ENCODE measurements at regions not wholly inside any gene's neighbourhood (a gene's known extent, or its start where the extent isn't known, plus 50 kb on each side); places are given as distances from the start of the nearest gene placed in this dataset.
"Not testable (repeated sequence)": the region's sequence is repeated elsewhere in the genome, so short reads cannot be mapped to it uniquely, and the experiment has no call there.

DNA sequence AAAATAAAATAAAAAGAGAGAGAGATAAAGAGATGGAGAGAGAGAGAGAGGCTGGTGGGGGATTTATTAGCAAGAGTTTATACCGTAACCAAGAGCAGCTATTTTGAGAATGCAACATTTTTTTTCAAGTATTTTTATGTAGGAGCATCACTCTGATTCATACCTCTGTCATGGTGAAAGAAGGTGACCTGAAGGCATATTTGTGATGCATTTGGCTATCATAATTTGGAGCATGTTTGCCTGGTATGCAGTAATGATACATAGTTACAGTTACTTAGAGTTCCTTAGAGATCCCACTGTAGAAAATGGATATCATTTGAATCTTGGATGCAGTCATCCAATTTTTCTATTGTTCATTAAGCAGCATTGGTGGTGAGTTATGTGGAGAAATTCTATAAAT is 1472.4 kb downstream of the SI start:
- no peak for DNase-seq

DNA sequence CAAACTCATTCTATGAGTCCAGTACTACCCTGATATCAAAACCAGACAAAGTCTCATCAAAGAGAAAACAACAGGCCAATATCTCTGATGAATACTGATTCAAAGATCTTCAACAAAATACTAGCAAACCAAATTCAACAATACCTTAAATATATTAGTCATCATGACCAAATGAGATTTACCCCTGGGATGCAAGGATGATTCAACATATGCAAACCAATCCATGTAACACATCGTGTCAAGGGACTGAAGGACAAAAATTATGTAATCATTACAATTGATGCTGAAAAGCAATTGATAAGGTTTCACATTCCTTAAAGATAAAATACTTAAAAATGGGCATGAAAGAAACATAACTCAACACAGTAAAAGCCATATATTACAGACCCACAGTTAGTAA is 1476.9 kb downstream of the SI start:
- no peak for DNase-seq

GRCh38 chr3:163587342-163587741 is 1491.0 kb downstream of the SI start:
- no peak for DNase-seq

DNA sequence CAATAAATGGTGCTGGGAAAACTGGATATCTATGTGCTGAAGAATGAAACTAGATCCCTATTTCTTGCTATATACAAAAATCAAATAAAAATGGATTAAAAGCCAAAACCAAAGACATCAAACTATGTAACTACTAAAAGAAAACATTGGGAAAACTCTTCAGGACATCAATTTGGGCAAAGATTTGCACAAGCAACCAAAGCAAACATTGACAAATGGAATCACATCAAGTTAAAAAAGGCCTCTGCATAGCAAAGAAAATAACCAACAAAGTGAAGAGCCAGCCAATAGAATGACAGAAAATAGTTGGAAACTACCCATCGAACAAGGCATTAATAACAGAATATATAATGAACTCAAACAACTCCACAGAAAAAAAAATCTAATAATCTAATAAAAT is 1495.3 kb downstream of the SI start:
- DNase-seq, result no peak

- no peak for DNase-seq
These were observed 1501.0 kb downstream of the SI start for GRCh38 chr3:163577271-163577670.

DNA sequence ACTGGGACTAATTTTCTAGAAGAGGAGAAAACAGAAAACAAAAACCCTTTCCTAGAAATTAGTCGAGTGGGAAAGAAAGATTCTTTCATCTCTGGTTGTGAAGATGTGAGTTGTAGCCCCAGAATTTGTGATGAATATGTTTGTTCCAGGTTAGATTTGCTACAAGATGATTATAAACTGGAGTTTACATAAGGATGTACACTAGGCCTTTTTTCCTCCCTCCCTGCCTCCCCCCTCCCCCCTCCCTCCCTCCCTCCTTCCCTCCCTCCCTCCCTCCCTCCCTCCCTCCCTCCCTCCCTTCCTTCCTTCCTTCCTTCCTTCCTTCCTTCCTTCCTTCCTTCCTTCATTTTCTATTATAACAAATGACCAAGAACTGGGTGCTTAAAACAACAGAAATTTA is 1502.0 kb downstream of the SI start:
- DNase-seq, result no peak

DNA sequence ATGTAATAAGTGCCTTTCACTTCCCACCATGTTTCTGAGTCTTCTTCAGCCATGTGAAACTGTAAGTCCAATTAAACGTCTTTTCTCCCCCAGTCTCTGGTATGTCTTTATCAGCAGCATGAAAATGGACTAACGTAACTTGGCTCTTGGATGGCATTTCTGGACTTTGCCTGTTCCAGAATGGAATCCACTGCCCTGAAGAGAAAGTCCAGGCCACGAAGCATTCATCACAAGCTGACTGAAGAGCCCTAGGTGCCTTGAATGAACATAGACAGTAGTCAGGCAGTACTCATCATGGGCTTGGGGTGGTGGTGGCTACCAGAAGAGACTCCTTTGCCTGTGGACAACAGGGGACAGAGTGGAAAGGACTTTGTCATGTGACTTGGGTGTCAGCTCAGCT is 1505.0 kb downstream of the SI start:
- no peak for DNase-seq

GRCh38 chr3:163572856-163573255 is 1505.4 kb downstream of the SI start:
- no peak for DNase-seq

DNA sequence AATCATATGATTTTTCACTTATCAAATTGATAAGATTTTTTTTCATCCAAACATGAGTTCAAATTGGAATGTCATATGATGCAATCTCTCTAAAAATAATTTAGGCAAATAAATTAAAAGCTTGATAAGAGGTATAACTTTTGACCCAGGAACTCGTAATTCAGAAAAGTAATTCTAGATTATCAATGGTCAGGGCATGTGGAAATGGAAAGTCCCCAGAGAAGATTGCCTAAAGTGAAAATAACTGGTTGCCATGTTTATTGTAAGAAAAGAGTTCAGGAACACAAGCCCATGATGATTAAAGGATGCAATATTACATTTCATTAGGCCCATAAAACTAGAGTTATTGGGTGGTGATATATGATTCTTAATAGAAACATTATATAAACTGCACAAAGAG is 1514.8 kb downstream of the SI start:
- no peak for DNase-seq

DNA sequence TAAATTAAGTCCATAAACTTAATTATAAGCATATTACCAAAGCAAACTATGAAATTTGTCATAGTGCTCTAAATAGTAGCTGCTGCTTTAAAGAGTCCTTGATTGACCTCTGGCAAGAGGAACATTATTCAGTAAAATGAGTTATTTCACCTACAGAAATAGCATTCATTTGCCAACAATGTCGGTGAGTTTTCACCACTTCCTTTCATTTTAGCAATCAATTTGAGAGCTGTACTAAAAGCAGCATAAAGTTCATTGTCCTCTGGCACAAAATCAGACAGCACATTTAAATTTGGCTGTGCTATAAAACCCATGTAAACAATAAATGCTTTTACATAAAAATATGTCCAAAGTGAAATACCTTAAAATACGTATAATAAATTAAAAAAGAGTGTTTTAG is 1515.7 kb downstream of the SI start:
- DNase-seq, result no peak

DNA sequence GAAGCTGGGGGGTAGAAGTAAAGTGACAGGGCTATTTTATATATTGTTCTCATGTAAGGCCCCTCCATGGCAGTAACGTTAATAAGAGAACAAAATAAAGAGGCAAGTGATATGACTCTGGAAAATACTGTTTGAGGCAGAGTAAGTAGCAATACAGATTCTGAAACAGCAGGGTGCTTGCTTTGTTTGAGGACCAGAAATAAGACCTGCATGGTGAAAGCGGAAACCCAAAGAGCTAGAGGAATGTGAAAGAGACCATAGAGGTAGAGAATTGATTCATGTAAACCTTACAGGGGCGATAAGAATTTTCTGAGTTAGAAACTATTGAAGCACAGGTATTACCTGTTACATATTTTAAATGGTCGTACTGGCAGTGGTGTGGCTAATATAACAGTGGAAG is 1517.1 kb downstream of the SI start:
- DNase-seq, result no peak

DNA sequence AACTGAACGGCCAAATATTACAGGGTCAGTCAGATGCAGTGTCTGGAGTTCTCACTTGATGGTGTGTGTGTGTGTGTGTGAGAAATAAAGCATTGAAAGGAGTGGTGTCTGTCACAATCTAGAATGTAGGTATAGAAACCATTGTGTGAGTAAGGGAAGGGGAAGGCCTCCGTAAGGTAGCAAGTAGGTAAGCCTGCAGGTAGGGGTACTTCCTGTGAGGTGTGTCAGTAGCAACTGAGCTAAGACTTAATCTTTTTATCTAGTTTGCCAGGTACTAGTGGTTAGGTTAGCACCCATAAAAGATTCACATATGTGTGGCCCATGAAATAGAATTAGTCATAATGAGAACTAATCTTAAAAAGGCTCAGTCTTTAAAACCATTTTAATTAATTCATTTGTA is 1517.8 kb downstream of the SI start:
- DNase-seq, result no peak

DNA sequence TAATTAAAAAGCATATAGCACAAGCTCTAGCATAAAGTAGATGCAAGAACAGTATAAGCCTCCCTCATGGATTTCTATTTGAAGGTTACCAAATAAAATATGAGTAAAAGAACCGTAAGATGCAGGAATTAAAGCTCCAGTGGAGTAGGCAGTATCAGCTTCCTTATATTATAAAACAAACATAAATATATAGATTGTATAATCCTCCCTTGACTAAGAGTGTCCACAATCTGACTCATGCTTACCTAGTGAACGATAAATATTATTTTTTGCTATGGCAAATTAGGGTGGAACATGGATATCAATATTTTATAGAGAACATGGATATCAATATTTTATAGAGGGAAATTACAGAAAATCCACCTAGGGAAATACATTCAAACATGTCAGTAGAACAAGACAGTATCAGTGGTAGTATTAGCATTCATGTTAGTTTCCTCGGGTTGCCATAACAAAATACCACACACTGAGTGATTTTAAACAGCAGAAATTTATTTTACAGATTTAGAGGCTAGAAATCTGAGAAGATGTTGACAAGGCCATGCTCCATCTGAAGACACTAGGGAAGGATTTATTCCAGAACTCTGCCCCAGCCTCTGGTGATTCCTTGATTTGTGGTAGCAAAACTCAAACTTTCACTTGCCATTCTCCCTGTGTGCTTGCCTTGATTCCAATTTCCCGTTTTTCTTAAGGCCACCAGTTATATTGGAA is 1521.3 kb downstream of the SI start:
- no peak for DNase-seq

DNA sequence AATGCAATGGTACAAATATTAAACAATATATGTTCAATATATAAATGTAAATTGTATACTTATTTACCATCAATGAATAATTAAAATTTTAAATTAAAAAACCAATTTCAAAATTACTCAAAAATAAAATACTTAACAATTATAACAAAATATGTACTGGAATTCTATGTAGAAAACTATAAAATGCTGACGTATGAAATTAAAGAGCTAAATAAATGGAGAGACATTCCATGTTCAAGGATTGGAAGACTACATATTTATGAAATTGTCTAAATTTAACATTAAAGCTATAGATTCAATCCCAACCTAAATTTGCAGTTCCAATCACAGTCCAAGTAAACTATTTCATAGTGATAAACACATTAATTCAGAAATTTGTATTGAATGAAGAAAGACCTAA is 1522.4 kb downstream of the SI start:
- DNase-seq, result no peak

- DNase-seq, result no peak
These were observed 1525.7 kb downstream of the SI start for GRCh38 chr3:163552659-163552966.

DNA sequence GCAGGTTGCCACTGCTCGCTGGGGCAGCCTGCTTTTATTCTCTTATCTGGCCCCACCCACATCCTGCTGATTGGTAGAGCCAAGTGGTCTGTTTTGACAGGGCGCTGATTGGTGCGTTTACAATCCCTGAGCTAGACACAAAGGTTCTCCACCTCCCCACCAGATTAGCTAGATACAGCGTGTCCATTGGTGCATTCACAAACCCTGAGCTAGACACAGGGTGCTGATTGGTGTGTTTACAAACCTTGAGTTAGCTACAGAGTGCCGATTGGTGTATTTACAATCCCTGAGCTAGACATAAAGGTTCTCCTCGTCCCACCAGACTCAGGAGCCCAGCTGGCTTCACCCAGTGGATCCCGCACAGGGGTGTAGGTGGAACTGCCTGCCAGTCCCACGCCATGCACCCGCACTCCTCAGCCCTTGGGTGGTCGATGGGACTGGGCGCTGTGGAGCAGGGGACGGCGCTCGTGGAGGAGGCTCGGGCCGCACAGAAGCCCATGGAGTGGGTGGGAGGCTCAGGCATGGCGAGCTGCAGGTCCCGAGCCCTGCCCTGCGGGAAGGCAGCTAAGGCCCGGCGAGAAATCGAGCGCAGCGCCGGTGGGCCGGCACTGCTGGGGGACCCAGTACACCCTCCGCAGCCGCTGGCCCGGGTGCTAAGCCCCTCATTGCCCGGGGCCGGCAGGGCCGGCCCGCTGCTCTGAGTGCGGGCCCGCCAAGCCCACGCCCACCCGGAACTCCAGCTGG is 1526.2 kb downstream of the SI start:
- not testable (repeated sequence) for DNase-seq

DNA sequence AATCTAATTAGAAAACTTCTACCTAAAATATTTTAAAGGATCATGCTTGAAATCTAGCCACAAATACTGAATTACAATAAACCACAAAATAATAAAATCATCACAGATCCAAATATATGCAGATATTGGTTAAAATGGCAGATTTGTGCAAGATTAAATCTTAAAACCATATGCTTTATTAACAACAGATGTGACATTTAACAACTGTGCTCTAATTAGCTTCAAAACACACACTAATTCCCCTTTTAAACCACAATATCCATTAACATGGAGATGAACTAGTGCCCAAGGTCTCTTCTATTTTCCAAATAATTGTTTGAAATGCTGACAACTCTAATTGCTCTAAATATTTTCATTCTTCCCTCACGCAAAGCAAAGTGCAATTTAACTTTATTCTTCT is 1530.3 kb downstream of the SI start:
- no peak for DNase-seq

- no peak for DNase-seq
These were observed 1531.1 kb downstream of the SI start for GRCh38 chr3:163547014-163547685.

- no peak for DNase-seq
These were observed 1534.6 kb downstream of the SI start for GRCh38 chr3:163543662-163544061.

DNA sequence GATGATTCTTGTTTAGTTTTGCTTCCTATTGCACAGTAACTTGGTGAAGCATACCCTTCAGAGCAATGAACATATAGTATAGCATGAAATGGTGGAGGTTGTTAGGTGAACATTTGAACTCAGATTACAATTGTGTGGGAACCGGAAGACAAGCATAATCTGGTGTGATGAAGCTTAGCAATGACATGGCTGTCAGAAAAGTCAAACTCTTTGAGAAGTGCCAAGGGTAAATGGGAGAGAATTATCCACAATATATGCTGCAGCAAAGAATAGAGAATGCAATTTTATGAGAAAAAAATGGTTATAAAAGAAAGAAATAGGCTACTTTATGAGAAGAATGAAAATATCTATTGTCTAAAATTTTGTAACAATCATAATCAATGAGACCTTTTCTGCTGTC is 1536.7 kb downstream of the SI start:
- DNase-seq, result peak; percentile 28

DNA sequence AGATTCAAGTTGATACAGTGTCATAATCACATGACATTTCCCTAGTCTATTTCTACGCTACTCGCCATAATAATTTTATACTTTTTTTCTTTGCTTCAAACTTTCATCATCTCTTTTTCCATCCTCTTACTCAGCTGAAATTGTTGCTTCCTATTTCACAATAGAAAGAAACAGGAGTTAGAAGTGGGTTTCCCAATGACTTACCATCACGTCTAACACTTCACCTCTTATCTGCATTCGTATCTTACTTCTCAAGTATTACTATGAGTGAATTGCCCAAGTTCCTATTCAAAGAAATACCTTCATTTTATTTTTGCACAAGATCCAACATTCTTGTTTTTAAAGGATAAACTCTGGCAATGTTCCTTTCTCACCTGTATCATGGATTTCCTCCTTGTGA is 1539.9 kb downstream of the SI start:
- no peak for DNase-seq

GRCh38 chr3:163533381-163533780 is 1544.9 kb downstream of the SI start:
- no peak for DNase-seq

DNA sequence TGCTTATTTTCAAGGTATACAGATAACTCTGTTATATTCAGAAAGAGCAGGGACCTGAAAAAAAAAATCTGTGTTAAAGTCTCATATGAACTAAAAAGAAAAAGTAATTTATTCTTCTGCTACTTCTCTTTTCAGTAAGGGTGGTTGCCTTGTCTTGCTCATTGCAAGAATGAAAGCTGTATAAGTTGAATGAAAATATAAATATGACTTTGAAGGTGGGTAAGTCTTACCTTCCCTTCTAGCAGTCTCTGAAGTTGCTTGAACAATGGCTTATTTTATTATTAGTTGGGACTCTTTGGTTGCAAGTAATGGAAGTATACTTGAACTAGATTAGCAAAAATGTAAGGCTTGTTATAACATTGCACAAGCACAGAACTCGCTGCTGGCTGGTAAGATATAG is 1554.9 kb downstream of the SI start:
- DNase-seq, result no peak

- no peak for DNase-seq
These were observed 1557.0 kb downstream of the SI start for GRCh38 chr3:163521261-163521660.

- DNase-seq, result no peak
These were observed 1560.2 kb downstream of the SI start for GRCh38 chr3:163518065-163518464.

Measured in retina (tissue), 1 donor.